NCI-H1436 (cell line): ENCODE measurements at regions not wholly inside any gene's neighbourhood (a gene's known extent, or its start where the extent isn't known, plus 50 kb on each side); places are given as distances from the start of the nearest gene placed in this dataset.

Source experiments
- DNase-seq: peaks from one replicate; lab custom pipeline; 2025; lab: John Stamatoyannopoulos, UW

- DNase-seq: no peak
Measured at GRCh38 chr14:86521031-86521730, 991.2 kb downstream of the FLRT2 start.

DNA sequence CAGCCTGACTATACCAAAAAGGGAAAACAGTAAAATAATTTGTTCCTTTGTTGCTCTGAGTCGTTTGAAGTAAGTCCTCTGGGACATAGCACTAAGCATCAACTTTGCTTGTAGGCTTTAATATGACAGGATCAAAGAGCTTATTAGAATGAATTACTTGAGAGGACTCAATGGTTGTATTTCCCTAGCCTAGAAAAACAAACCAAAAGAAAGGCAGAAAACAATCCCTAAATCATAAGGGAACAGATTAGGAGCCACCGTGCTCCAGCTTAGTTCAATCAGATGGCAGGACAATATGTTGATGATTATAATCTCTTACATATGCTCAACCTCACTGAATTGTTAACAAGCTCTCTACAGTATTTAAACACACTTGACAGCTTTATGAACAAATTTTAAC, 988.4 kb downstream of the FLRT2 start:
- DNase-seq: no peak

DNA sequence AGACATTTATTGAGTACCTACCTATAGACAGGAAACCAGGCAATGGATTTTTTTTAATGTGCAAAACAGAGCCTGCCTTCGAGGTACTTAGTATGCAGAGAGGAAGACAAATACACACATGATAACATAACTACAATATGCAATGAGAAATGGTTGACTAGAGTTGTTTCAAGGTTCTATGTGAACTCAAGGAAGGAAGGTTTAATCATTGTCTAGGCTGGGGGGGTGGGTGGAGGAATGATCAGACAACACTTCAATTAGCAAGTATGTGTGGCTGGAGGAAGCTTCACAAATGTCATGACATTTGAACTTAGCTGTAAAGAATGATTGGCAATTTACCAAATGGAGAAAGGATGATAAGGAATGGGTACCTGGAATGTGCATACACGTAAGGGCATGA, 985.3 kb downstream of the FLRT2 start:
- DNase-seq: no peak

DNA sequence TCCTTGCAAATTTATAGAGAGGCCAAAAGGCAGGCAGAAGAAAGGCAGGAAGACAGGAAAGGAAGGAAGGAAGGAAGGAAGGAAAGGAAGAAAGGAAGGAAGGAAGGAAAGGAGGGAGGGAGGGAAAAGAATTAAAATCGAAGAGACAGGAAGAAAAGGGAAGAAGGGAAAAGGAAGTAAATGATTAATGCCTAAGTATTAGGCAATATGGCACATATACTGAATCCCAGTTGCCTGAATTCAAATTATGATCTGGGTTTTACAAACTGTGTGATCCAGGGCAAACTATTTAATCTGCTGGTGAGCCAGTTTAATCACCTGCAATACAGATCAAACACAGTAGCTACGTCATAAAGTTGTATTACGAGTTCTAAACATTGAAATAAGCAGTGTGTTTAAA, 983.6 kb downstream of the FLRT2 start:
- DNase-seq: no peak

GRCh38 chr14:86513056-86513455, 983.1 kb downstream of the FLRT2 start:
- no peak for DNase-seq

- DNase-seq: no peak
Measured at GRCh38 chr14:86510491-86510890, 980.5 kb downstream of the FLRT2 start.

- no peak for DNase-seq
Measured at GRCh38 chr14:86505808-86506207, 975.9 kb downstream of the FLRT2 start.

DNA sequence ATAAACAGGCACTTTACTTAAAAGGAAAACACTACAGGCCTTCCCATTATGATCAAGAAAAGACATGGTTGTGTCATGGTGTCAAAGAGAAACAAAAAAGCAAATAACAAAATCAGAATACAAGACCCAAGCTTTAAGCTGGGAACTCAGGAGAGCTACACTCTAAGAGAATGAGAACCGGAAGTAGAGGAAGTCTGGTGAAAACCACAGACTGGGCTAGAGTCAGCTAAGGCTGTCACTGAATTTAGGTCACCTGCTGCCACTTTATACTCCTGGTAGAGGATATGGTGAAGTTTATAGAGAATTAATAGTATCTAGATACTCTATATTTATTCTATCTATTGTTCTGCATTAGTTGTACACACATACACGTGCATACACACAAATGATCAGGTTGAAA, 971.7 kb downstream of the FLRT2 start:
- DNase-seq: no peak

DNA sequence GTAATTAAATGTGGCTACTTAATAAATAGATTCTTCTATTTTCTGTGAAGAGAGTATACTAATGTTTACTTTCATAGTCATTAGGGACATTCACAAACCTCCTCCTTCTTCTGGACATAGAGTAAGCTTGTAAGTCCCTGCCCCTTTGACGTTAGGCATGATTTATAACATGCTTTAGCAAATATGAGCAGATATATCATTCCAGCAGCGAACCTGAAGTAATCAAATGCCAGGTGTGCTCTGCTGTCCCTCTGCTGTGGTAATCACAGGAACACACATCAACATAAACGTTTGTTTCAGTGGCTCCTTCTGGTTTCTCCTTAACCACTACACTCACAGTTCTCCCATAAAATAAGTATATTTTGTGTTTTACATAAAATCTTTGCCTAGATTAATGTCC, 961.8 kb downstream of the FLRT2 start:
- DNase-seq: no peak

- DNase-seq: no peak
Measured at GRCh38 chr14:86481104-86481503, 951.2 kb downstream of the FLRT2 start.

DNA sequence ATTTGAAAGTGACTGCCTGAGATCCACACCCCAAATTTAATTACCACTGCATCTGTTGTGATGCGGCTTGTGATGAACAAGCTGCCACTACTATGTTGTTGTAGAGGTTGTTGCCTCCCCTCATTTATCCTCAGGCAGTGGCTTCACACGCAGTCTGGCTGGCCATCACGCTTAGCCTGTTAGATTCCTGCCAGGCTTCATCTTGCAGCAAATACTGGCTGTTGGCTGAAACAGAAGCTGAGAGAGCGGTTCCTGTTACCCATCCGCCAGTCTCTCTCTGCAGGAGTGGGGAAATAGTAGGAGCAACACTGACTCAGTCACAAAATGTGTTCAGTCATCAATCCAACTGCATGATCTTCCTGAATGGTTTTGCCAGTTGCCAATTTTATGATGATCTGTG, 934.4 kb downstream of the FLRT2 start:
- no peak for DNase-seq

- DNase-seq: no peak
Measured at GRCh38 chr14:86462193-86462753, 932.3 kb downstream of the FLRT2 start.

- DNase-seq: no peak
Measured at GRCh38 chr14:86457481-86458135, 927.7 kb downstream of the FLRT2 start.

DNA sequence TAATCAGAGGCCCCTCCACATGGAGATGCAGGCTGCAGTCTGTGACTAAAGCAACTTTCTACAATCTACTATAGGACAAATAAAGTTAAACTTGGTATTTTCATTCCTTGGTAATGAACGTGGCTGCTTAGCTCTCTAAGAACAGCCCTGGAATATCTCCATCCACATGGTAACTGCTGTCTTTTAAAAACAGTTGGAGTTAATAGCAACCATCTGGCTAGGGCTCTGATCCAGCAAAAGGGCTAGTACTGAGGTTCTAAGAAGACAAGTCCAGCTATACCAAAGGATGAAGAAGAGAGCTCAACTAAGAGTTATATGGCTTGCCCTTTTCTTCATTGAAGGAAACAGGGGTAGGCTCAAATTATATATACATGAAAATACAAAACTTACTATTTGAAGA, 920.1 kb downstream of the FLRT2 start:
- DNase-seq: no peak

DNA sequence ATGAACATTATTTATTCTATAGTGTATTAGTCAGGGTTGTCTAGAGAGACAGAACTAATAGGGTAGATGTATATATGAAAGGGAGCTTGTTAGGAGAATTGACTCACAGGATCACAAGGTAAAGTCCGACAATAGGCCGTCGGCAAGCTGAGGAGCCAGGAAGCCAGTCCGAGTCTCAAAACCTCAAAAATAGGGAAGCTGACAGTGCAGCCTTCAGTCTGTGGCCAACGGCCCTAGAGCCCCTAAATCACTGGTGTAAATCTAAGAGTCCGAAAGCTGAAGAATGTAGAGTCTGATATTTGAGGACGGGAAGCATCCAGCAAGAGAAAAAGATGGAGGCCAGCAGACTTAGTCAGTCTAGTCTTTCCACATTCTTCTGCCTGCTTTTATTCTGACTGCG, 912.2 kb downstream of the FLRT2 start:
- no peak for DNase-seq

- no peak for DNase-seq
Measured at GRCh38 chr14:86430853-86431252, 900.9 kb downstream of the FLRT2 start.

- no peak for DNase-seq
Measured at GRCh38 chr14:86423214-86423613, 893.3 kb downstream of the FLRT2 start.

GRCh38 chr14:86420131-86420530, 890.2 kb downstream of the FLRT2 start:
- no peak for DNase-seq

DNA sequence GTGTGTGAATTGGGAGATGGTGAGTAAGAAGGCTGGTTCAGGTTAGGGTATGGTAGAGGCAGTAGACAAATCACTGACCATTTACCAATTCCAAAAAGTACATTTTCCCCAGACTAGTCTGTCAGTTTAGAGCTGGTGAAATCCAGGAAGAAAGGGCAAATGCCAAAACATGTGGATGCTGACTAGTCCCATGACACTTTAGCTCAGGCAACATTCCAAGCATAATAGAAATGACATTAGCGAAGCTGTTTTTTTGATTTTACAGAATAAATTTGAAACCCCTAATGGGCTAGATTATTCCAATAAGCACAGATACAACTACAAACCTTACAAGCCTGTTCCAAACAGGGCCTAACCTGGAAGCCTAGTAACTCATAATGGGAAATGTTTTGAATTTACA, 884.2 kb downstream of the FLRT2 start:
- DNase-seq: no peak

- DNase-seq: no peak
Measured at GRCh38 chr14:86404989-86405649, 875.2 kb downstream of the FLRT2 start.

- no peak for DNase-seq
Measured at GRCh38 chr14:86404425-86404824, 874.5 kb downstream of the FLRT2 start.

- DNase-seq: no peak
Measured at GRCh38 chr14:86402545-86402944, 872.6 kb downstream of the FLRT2 start.

GRCh38 chr14:86391085-86391484, 861.1 kb downstream of the FLRT2 start:
- no peak for DNase-seq
